ENCODE measurements at regions not wholly inside any gene's neighbourhood (a gene's known extent, or its start where the extent isn't known, plus 50 kb on each side); places are given as distances from the start of the nearest gene placed in this dataset.

DNA sequence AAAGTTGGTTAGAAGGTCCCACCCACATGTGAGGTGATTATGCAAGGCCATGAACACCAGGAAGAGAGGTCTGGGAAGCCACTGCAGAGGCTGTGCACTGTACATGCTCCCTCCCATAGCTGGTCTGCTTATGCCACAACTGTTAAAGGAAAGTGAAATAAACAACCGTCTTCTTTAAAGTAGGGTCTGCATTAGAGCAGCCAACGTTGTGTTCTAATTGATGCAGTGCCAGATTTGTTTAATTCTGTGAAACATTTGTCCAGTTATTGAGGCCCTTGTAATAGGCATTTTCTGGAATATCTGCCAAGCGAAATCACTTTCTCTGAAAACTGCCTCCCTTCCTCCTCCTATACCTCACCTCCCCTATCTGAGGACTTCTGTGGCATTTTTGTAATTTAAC is 224.0 kb upstream of the LNX1 start:
- TF ChIP-seq, protein P1, sequence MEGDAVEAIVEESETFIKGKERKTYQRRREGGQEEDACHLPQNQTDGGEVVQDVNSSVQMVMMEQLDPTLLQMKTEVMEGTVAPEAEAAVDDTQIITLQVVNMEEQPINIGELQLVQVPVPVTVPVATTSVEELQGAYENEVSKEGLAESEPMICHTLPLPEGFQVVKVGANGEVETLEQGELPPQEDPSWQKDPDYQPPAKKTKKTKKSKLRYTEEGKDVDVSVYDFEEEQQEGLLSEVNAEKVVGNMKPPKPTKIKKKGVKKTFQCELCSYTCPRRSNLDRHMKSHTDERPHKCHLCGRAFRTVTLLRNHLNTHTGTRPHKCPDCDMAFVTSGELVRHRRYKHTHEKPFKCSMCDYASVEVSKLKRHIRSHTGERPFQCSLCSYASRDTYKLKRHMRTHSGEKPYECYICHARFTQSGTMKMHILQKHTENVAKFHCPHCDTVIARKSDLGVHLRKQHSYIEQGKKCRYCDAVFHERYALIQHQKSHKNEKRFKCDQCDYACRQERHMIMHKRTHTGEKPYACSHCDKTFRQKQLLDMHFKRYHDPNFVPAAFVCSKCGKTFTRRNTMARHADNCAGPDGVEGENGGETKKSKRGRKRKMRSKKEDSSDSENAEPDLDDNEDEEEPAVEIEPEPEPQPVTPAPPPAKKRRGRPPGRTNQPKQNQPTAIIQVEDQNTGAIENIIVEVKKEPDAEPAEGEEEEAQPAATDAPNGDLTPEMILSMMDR (IDR thresholded peaks at IDR 0.05), result no peak
- TF ChIP-seq EP300 (IDR thresholded peaks at IDR 0.05), result no peak
